Activated CD4-positive, alpha-beta T cell treated with anti-CD3 and anti-CD28 coated beads, Interleukin-2, amount 50 U/mL, for 4 hours (primary cell): ENCODE measurements at regions not wholly inside any gene's neighbourhood (a gene's known extent, or its start where the extent isn't known, plus 50 kb on each side); places are given as distances from the start of the nearest gene placed in this dataset.
A peak's percentile ranks its signal among the peaks of the same experiment; 100 is the strongest.

Experiments used
- DNase-seq, 2 experiments: peaks; one replicate each; pipeline ENCODE4 v3.0.0-alpha.2; 2020

GRCh38 chr11:59302991-59303390 is 55.7 kb upstream of the OR5AN1 start:
- DNase-seq, result no peak

DNA sequence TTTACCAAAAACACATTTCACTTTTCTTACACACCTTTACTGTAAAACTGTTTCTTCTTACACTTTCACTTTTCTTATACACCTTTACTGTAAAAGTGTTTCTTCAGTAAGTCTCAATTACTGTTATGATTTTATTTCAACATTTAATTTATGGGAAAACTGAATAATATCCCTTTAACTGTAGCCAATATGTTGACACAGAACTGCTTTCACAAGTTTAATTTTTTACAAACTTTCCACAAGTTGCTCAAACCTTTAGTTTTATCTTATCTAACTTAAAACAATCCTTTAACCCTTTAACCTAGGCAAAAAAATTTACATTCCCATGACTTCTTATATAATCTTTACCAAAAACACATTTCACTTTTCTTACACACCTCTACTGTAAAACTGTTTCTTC is 63.3 kb upstream of the OR5AN1 start:
- no peak for DNase-seq

GRCh38 chr11:59292611-59293010 is 66.1 kb upstream of the OR5AN1 start:
- no peak for DNase-seq

- no peak for DNase-seq
These were observed 67.5 kb upstream of the OR5AN1 start for GRCh38 chr11:59291228-59291627.

DNA sequence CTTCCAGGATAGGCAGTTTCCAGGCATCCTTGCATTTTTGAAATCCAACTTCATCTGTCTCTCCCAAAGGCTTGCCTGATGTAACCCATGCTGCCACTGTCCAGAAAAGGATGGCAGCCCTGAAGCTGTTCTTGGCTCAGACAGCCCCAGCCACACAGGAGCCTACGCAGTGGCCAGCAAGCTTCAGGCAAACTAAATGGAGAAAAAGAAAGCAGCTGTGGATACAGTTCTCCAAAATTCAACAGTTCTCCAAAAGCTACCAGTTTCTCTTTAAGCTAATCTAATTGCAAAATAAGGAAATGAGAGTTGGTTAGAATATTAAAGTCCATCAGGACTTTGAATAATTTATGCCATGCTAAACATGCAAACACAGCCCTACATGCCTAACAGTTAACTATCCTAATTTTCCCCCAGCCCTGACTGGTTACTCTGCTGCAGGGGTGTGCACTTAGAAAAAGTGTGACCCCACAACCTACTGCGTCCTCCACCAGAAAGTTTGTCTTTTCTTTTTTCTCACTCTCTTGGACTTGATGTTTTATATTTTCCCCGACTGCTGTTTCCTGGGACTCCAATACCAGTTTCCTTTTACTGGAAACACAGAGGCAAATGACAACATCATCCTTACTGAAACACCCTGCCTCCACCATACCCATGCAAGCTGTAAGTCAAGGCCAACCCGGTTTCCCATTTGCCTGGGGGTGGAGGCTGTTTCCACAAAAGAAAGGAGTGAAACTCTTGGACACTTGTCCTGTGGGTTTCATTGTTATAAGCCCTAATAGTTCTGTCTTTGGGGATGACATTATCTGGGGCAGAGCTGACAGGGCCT is 69.1 kb upstream of the OR5AN1 start:
- no peak for DNase-seq

GRCh38 chr11:59285716-59286260 is 72.9 kb upstream of the OR5AN1 start:
- DNase-seq, result no peak

GRCh38 chr11:59284773-59285129 is 72.0 kb upstream of the MPEG1 start:
- no peak for DNase-seq

- peak; percentile 25 to 27 for DNase-seq
These were observed 71.4 kb upstream of the MPEG1 start for GRCh38 chr11:59283825-59284772.

- no peak for DNase-seq
These were observed 70.6 kb upstream of the MPEG1 start for GRCh38 chr11:59283311-59283710.

GRCh38 chr11:59281177-59281576 is 68.5 kb upstream of the MPEG1 start:
- DNase-seq, result no peak

DNA sequence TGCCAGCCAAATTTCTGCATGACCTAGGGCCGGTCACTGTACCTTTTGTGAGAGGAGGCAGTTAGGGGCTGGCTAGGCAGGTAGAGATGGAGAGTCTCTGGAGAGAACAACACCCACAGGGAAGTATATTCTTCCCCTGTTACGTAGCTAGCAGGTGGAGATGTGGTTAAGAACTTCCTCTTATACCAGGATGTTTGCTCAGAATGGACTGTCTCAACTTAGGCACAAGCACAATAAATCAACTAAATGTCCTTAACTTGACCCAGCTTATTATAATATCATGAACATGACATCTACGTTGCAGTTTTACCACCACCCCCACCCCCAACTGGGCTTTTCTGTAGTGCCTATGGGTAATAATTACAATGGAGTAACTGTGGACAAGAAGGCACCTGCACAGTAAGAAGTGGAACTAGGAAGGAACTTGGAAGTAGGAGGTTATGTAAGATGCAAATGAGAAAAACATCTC is 60.7 kb upstream of the MPEG1 start:
- DNase-seq, result no peak

GRCh38 chr11:59272771-59273372 is 60.1 kb upstream of the MPEG1 start:
- no peak for DNase-seq

DNA sequence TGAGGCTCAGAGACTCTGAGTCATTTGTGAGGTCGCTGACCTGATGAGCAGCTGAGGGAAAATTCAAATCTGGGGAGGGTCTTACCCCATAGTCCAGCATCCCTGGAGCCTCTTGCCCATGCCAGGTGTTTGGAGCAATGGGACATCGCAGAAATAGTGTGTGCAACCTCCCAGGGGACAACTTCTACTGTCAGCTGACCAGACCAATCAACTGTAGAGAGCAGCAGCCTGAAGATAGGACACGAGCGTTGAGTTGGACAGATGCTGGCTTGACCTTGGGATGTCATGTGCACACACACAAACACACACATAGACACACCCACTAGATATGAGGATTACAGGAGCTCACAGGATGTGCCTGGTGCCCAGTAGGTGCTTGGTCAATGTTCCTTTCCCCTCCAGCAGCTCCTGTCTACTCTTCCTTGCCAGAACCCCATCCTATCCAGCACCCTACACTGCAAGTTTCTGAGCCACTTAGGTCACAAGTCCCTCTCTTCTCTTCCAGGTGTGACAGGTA is 59.1 kb upstream of the MPEG1 start:
- no peak for DNase-seq

DNA sequence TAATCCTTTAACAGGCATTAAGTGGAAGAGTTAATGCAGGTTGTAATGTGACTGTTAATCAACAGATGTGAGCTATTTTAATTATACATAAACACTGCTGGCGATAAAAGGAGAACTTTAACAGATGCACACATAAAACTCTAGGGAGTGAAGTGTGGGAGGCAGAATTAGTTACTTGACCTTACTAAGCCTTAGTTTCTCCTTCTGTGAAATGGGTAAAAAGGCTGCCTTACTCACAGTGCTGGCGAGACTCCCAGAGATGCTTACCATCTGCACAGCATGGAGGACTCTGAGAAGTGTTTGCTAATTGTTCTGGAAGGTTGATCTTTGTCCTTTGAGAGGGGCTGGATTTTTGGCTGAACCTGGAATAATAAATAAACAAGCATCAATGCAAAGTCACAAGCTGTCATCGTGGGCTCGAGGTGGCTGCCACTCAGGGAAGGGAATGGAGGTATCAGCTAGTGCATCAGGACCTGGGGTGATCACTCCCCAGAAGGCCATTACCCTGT is 58.6 kb upstream of the MPEG1 start:
- no peak for DNase-seq

- DNase-seq, result no peak
These were observed 55.2 kb upstream of the MPEG1 start for GRCh38 chr11:59267736-59268475.

DNA sequence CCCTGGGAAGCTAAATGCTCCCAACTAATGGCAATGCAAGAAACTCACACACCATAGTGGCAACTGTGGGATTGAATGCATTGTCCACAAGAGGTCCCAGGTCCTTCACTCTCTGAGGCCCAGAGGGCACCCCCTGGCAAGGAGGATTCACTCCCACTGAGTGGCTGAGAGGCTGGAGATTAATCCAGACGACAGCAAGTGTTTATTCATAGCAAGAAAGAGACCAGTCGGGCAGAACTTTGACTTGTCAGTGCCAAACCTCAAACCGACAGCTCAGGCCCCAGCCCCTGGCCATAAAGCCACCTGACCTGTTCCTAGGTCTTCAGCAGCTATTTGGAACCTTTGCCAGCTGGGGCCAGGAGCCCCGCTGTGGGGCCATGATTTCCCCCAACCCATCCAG is 54.5 kb upstream of the MPEG1 start:
- DNase-seq, result no peak

DNA sequence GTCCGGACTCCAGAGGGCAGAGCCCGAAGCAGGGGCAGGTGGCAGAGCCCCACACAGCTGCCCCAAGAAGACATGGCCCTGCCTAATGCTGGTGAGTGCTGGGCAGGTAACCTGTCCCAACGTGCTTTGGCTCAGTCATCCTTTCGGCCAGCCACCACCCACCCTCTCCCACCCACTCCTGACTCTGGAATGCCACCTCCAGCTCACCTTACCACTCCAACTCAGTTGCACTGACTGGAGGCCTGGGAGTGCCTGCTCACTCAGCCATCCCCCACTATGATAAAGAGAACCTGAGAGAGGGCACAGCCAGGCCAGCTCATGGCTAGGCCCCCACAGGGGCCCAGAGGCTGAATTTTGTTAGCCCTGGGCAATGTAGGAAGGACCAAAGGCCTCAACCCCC is 53.8 kb upstream of the MPEG1 start:
- no peak for DNase-seq

DNA sequence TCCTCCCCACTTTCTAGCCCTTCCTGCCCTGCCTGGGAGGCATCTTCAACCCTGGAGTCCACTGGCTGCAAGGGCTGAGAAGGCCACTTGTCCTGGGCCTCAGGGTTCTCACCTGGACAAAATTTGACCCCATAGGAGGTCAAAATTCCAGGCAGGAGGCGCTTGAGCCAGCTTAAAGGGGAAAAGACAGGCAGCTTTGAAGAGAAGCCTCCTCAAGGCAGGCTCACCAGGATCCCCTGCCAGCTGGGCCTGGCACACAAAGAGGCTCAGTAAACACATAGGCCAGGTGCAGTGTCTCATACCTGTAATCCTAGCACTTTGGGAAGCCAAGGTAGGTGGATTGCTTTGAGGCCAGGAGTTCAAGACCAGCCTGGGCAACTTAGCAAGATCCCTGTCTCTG is 53.0 kb upstream of the MPEG1 start:
- DNase-seq, result no peak

GRCh38 chr11:59264736-59265135 is 52.0 kb upstream of the MPEG1 start:
- no peak for DNase-seq

DNA sequence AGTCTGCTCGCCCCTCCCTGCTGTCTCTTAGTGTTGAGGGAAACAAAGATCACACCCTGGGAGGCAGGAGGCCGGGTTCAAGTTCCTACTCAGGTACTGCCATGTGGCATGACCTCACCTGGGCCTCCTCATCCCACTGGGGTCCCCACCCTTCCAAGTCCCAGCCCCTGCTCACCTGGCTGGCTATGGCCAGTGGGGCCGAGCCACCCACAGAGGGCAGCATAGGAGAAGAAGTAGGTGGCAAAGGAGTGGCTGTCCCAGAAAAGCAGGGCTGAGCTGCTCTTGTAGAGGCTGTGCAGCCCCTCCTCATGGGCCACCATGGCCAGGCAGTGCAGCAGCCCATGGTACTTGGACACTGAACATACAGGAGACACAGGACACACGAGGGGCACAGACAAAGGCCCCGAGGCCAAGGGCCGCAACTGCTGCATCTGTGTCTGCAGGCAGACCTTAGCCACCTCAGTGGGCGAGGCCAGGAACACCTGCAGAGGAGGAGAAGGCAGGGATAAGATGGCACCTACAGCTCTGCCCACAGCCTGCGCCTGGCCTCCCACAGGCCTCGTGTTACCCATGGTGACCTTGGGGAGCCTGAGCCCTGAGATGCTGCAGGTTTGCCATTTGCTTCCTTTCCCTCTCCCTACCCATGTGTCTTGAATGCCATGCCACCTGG is 50.6 kb upstream of the MPEG1 start:
- DNase-seq, result no peak
